ENCODE measurements at regions not wholly inside any gene's neighbourhood (a gene's known extent, or its start where the extent isn't known, plus 50 kb on each side); places are given as distances from the start of the nearest gene placed in this dataset.

DNA sequence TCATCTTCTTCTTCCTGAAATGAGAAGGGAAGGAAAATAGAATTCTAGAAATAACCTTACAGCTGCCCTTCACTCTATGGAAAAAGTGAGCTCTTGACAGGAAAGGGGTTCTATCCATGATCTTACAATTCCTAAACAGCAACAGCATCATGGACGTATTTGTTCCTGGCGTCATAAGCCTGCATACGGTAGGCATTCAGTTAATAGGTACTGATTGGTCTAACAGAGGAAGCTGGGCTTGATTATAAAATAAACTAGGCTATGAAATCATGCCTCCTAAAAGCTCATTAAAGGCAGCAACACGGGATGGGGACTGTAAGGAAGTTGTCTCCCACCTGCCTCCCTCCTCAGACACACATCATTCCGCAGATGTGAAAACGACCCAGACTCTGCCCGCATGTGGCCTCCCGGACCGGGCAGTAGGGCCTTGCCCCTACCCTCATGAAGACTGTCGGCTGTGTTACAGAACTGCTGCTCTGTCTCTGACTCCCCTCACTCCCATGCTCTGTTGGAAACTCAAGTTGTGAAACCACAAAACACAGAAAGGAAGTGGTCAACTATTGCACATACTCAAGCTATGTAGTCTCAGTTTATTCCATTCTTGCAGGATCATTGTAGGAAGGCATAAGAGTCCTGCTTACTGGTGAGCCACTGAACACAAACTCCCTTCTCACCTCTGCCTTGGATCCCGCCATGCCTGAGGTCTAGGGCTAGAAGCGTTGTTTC is 129.8 kb downstream of the DLEU7 start:
- TF ChIP-seq POLR2AphosphoS5 (IDR thresholded peaks at IDR 0.05; ENCODE audit: low read depth, low read length) (no peak), POU2F2 (IDR thresholded peaks at IDR 0.05; ENCODE audit: low read depth, low read length) (no peak)

Measured in GM12891 (cell line).